ENCODE measurements at regions not wholly inside any gene's neighbourhood (a gene's known extent, or its start where the extent isn't known, plus 50 kb on each side); places are given as distances from the start of the nearest gene placed in this dataset.
"Not testable (repeated sequence)": the region's sequence is repeated elsewhere in the genome, so short reads cannot be mapped to it uniquely, and the experiment has no call there.

GRCh38 chr1:47661040-47661439 is 223.2 kb downstream of the FOXD2 start:
- no peak for DNase-seq (ENCODE audit: low read depth)

GRCh38 chr1:47662068-47662467 is 224.2 kb downstream of the FOXD2 start:
- DNase-seq (ENCODE audit: low read depth) = no peak

DNA sequence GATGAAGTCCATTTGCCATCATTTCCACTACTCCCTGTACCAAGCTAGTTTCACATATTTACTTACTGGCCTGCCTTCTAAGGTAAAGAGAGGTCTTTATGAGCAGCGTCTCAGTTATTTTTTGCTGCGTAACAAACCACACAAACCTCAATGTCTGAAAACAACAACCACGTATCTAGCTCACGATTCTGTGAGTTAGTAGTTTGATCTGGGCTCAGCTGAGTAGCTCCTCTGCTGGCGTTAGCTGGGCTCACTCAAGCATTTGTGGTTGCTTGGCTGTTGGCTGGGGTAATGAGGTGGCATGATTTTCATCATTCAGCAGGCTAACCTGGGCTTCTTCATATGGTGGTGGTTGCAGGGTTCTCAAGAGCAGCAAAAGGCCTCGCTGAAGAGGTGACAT is 225.4 kb downstream of the FOXD2 start:
- DNase-seq (ENCODE audit: low read depth) = no peak

- no peak for DNase-seq (ENCODE audit: low read depth)
These were observed 226.5 kb downstream of the FOXD2 start for GRCh38 chr1:47664356-47664755.

DNA sequence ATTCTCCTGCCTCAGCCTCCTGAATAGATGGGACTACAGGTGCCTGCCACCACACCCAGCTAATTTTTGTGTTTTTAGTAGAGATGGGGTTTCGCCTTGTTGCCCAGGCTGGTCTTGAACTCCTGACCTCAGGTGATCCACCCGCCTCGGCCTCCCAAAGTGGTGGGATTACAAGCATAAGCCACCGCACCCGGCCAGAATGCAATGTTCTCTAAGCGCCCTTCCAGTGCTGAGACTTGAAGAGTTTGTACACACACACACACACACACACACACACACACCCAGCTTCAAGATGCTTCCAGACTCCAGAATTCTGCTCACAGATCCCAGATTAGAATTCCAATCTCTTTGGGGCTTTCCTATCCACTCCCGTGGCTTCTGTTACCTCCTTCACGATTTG is 227.1 kb downstream of the FOXD2 start:
- not testable (repeated sequence) for DNase-seq (ENCODE audit: low read depth)

GRCh38 chr1:47669081-47669585 is 231.3 kb downstream of the FOXD2 start:
- no peak for DNase-seq (ENCODE audit: low read depth)

DNA sequence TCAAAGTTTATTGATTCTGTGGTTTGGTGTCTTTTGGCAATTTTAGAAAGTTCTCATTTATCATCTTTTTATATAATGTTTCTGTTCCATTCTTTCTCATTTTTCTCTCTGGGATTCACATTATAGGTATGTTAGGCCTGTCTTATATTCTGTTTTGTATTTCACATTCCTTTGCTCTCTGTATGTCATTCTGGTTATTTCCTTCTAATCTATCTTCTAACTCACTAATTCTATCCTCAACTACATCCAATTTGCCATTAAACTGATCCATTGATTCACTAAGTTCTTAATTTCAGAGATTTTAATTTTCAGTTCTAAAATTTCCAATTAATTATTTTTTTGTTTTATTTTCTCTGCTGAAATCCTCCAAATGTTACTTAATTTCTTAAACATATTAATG is 234.8 kb downstream of the FOXD2 start:
- DNase-seq (ENCODE audit: low read depth) = no peak

- no peak for DNase-seq (ENCODE audit: low read depth)
These were observed 236.3 kb downstream of the FOXD2 start for GRCh38 chr1:47674189-47674588.

GRCh38 chr1:47675047-47675675 is 237.3 kb downstream of the FOXD2 start:
- DNase-seq (ENCODE audit: low read depth) = no peak

GRCh38 chr1:47675721-47676120 is 237.9 kb downstream of the FOXD2 start:
- no peak for DNase-seq (ENCODE audit: low read depth)

DNA sequence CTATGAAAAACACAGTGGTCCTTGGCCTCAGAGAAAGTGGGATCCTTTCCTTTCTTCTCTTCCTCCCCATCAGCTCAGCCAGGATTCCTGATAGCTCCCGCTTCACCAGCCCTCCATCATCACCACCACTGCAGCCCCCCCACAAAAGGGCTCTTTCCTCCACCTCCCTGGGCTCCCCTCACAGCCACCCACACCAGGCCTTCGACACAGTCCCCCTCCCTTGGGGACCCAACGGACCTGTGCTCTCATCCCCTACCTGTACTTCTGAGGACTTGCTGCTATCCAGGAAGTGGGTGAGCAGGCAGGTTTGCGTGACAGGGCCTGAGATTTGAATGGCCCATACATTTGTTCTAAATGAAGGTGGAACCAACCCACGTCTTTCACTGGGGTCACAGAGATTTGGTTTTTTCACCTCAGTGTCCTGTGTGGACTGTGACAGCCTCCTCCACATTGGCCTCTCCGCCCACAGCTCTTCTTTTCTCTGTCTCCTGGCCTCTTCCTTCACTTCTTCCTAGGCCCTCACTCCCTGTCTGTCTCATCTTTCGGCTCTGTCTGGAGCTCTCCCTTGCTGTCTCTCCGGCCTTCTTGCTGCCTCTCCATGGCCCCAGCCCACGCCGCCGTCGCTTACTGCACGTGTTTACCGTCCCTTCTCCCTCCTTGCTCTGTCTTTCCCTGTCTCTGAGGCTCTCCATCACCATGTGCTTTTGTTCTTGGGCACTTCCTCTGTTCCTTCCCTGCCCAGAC is 238.6 kb downstream of the FOXD2 start:
- DNase-seq (ENCODE audit: low read depth) = no peak

DNA sequence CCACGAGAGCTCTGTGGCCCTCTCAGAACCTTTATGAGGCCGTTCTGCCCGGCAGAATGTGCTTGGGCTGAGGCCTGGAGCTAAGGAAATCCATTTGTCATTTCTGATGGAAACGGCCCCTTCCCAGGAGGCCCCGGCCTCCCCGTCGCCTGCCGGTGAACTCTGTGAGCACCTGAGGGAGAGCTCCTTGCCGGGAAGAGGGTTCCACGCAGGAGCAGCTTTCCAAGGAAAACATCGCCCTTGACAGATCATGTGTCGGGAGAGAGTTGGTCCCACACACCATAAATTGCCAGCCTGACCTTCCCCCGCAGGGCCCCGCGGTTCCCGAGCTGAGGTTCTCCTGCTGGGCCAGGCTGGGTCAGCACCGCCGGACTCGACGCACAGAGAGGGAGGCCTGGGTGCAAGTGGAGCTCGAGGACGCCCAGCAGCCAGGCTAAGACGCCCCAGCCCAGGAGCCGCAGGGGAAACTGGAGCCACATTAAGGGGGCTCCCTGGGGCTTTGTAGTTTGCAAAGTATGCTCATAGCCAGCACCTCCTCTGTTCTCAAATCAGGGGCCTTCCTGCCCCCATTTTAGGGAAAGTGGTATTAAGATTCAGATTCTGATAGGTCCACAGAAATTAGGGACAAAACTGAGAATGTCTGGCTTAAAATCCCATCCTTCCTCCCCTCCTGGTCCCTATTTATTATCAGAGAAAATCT is 239.5 kb downstream of the FOXD2 start:
- no peak for DNase-seq (ENCODE audit: low read depth)

DNA sequence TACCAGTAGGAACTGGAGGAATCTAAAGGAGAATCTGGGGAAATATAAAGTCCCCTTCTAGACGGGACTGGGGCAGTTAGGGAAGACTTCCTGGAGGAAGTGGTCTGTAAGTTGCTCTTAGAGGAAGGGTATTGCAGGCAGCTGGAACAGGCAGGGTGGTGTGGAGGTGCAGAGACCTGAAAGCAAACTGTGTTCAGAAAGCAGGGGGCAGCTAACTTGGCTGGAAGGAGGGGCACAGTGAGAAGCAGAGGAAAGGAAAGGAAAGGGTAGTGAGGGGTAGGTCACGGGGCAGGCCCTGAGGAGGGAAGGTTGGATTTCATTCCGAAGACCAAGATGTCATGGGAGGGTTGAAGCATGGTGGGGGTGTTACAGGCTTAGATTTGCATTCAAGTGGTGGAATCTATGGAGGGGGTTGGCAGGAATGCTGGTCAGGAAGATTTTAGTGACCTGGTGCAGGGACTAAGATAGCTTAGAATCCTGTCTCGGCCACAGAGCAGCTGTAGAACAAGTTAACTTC is 240.7 kb downstream of the FOXD2 start:
- DNase-seq (ENCODE audit: low read depth) = no peak

- no peak for DNase-seq (ENCODE audit: low read depth)
These were observed 241.5 kb downstream of the FOXD2 start for GRCh38 chr1:47679301-47679791.

- DNase-seq (ENCODE audit: low read depth) = no peak
These were observed 242.0 kb downstream of the FOXD2 start for GRCh38 chr1:47679826-47680225.

- DNase-seq (ENCODE audit: low read depth) = no peak
These were observed 243.1 kb downstream of the FOXD2 start for GRCh38 chr1:47680815-47681475.

- DNase-seq (ENCODE audit: low read depth) = no peak
These were observed 243.9 kb downstream of the FOXD2 start for GRCh38 chr1:47681735-47682134.

GRCh38 chr1:47682198-47682597 is 244.4 kb downstream of the FOXD2 start:
- no peak for DNase-seq (ENCODE audit: low read depth)

DNA sequence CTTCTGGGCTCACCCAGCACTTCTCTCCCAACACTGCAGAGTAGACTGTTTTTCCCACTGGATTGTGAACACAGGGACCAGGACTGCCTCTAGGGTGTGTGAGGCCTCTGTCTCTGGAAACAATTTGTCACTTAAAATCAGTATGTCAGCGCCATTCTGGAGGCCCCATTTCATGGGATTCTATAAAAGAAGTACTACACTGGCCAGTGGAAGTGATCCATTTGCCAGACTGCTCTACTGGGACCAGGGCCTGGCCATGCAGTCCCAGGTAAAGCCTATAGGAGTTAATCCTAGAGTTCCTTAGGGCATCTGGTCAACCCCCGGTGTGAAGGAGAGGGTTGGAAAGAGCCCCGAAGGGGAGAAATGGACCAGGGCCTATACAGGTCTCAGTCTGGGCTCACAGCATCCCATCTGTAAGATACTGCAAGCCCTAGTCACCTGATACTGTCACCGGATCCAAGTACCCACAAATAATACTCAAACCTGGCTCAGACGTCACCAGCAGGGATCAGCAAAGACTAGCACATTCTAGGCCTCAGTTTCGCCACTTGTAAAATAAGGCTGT is 245.0 kb downstream of the FOXD2 start:
- DNase-seq (ENCODE audit: low read depth) = no peak

DNA sequence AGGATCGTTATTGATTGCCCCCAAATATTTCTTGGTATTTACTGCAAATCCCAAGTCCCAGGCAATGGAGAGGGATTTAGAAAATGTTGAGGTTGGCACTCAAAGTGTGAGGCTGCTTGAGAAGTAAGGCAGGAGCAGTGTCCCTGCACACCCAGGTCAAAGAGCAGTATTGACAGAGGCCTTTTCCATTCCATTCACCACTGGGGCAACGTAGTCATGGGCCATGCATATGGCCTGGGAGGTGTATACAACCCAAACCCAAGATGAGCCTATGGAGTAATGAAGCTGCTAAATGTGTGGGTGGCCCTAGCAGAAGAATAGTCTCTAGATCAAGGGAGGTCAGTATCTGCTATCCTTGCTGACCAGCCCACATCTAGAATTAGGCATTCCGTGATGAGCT is 245.6 kb downstream of the FOXD2 start:
- no peak for DNase-seq (ENCODE audit: low read depth)

DNA sequence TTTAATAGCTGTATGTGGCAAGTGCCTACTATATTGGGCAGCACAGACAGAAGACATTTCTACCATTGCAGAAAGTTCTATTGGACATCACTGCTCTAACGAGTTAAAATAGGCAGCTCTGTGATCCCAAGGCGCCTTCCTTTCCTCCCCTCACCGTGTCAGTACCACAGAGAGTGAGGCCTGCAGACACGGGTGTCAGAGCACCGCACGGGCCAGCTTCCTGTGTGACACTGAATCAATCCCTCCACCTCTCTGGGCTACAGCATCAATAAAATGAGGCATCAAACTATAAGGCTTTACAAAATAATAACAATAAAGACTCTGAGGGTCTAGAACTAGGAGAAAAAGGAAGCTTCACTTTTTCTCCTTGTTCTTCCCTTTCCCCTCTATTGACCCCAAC is 246.7 kb downstream of the FOXD2 start:
- no peak for DNase-seq (ENCODE audit: low read depth)

Measured in CMK (cell line).